HepG2 (cell line): ENCODE measurements at regions not wholly inside any gene's neighbourhood (a gene's known extent, or its start where the extent isn't known, plus 50 kb on each side); places are given as distances from the start of the nearest gene placed in this dataset.

Experiments used
- ATAC-seq: fragments of 200-7000 bp; cut with Tn5 transposase; 3 replicates; pipeline ENCODE4 v1.9.1; 2020; ENCODE audit warnings: mild to moderate bottlenecking, moderate library complexity
- BruUV-seq: library from RNA; stranded (reverse); fragments of 400-500 nt; replicated peaks from 2 replicates; lab custom pipeline; 2021; lab: Mats Ljungman, UMichigan
- CTCF ChIA-PET: fragments of 300-600 bp; formaldehyde crosslinking; extraction: SDS; loops from one replicate; lab custom pipeline; 2021; ENCODE audit warnings: low total read pairs, inconsistent platforms, low intra/inter-chr PET ratio; lab: Yijun Ruan, JAX
- POLR2A ChIA-PET: fragments of 350-600 bp; sonication (Branson Sonifier 250); formaldehyde crosslinking; loops from one replicate; lab custom pipeline; 2020; ENCODE audit warnings: antibody characterized with exemption, inconsistent platforms; lab: Yijun Ruan, JAX
- DNase-seq: peaks from one replicate; pipeline ENCODE4 v3.0.0-alpha.2; 2015; ENCODE audit warnings: low spot score
- FAIRE-seq: peaks from 3 replicates; lab custom pipeline; 2011; peaks lifted over from hg19 to GRCh38; lab: Jason Lieb, UNC
- H2AFZ ChIP-seq: one replicate; pipeline ENCODE4 v1.6.1; 2011; ENCODE audit warnings: low read length, inconsistent platforms
- H3K27ac ChIP-seq: fragments of 300-600 bp; 3 replicates; pipeline ENCODE4 v1.8.0; 2011; ENCODE audit warnings: mixed run types, mild to moderate bottlenecking, mixed read lengths, low read length, inconsistent platforms; ENCODE audit not compliant: insufficient read depth; ENCODE audit errors: extremely low read length
- H3K27me3 ChIP-seq, 2 experiments: fragments of 200-600 bp in 1 of 2; 2 replicates in 1 of 2; 3 replicates in 1 of 2; pipeline versions ENCODE4 v1.6.0 to v1.8.0; 2011; ENCODE audit warnings: low read length in 2 of 2, mild to moderate bottlenecking in 2 of 2, moderate library complexity in 2 of 2, inconsistent platforms in 1 of 2; ENCODE audit not compliant: insufficient read depth in 2 of 2, control insufficient read depth in 1 of 2
- H3K36me3 ChIP-seq, 2 experiments: fragments of 200-600 bp in 1 of 2; replicated peaks in 1 of 2; 2 replicates in 1 of 2; 3 replicates in 1 of 2; pipeline versions ENCODE4 v1.5.1 to v1.8.0; 2011; ENCODE audit warnings: low read length in 2 of 2, inconsistent platforms in 1 of 2; ENCODE audit not compliant: insufficient read depth in 2 of 2, control insufficient read depth in 1 of 2
- H3K4me1 ChIP-seq: 2 replicates; pipeline ENCODE4 v1.5.1; 2012; ENCODE audit warnings: low read length, inconsistent platforms; ENCODE audit not compliant: insufficient read depth
- H3K4me2 ChIP-seq: 2 replicates; pipeline ENCODE4 v1.6.0; 2011; ENCODE audit warnings: low read depth, low read length, inconsistent platforms
- H3K4me3 ChIP-seq, 3 experiments: fragments of 200-600 bp in 1 of 3; sonication (generic), shearing (Covaris generic) in 1 of 3; replicated peaks in 1 of 3; 2 replicates each; pipeline ENCODE4 v1.5.1; 2011 to 2016; ENCODE audit warnings: low read length in 3 of 3, inconsistent platforms in 2 of 3, low read depth in 2 of 3, mild to moderate bottlenecking in 2 of 3, control low read depth in 1 of 3, mixed read lengths in 1 of 3; ENCODE audit not compliant: insufficient read depth in 1 of 3
- H3K79me2 ChIP-seq: one replicate; pipeline ENCODE4 v1.6.1; 2011; ENCODE audit warnings: low read length, inconsistent platforms; ENCODE audit not compliant: insufficient read depth
- H3K9ac ChIP-seq: 2 replicates; pipeline ENCODE4 v1.6.0; 2011; ENCODE audit warnings: mild to moderate bottlenecking, low read depth, low read length, inconsistent platforms; ENCODE audit not compliant: insufficient read depth
- H3K9me3 ChIP-seq: 2 replicates; pipeline ENCODE4 v1.5.1; 2012; ENCODE audit warnings: mild to moderate bottlenecking, low read length
- H4K20me1 ChIP-seq: 2 replicates; pipeline ENCODE4 v1.6.0; 2011; ENCODE audit warnings: inconsistent platforms, mild to moderate bottlenecking, low read length, moderate library complexity; ENCODE audit not compliant: insufficient read depth
- ARID2 ChIP-seq: sonication (generic); formaldehyde crosslinking; IDR thresholded peaks from 2 replicates; pipeline ENCODE4 v1.8.1; 2022; ENCODE audit warnings: mild to moderate bottlenecking, missing genetic modification reagents, borderline replicate concordance
- GPN1 ChIP-seq: sonication (generic); formaldehyde crosslinking; IDR thresholded peaks from 2 replicates; pipeline ENCODE4 v1.5.1; 2020; ENCODE audit warnings: missing genetic modification reagents, borderline replicate concordance
- NFIC ChIP-seq: IDR thresholded peaks from 2 replicates; pipeline ENCODE4 v1.6.1; 2012; ENCODE audit warnings: mild to moderate bottlenecking, low read length, inconsistent platforms
- PHB2 ChIP-seq: fragments of 450-650 bp; IDR thresholded peaks from 2 replicates; pipeline ENCODE4 v1.6.1; 2018; ENCODE audit not compliant: partially characterized antibody
- SP4 ChIP-seq: sonication (generic); formaldehyde crosslinking; IDR thresholded peaks from 2 replicates; pipeline ENCODE4 v1.8.1; 2023; ENCODE audit warnings: mild to moderate bottlenecking, missing genetic modification reagents
- ZNF670 ChIP-seq: sonication (generic); formaldehyde crosslinking; IDR thresholded peaks from 2 replicates; pipeline ENCODE4 v1.8.0; 2022; ENCODE audit warnings: mild to moderate bottlenecking, missing genetic modification reagents, borderline replicate concordance
- ZNF761 ChIP-seq: sonication (generic); formaldehyde crosslinking; conservative IDR thresholded peaks from 2 replicates; pipeline ENCODE4 v1.4.0; 2020; ENCODE audit warnings: mild to moderate bottlenecking, missing genetic modification reagents
- WGBS: methylation state at CpG from one replicate; pipeline ENCODE4 v1.1.6; 2017; ENCODE audit warnings: low lambda C conversion rate; 5-methylcytosine and 5-hydroxymethylcytosine counted together
- in situ Hi-C: cut with HindIII; loops from 2 replicates; pipeline ENCODE4 v1.10.0; 2017; ENCODE audit warnings: low pct_unique_long_range_greater_than_20kb; ENCODE audit not compliant: extremely low pct_ligation_motif_present
- intact Hi-C: fragments of 100-400 bp; cut with micrococcal nuclease; formaldehyde crosslinking; loops from one replicate; pipeline ENCODE4 v1.10.0; 2022; ENCODE audit not compliant: unreplicated experiment
- TF ChIP-seq, protein P1 (sequence below): sonication (generic); formaldehyde crosslinking; IDR thresholded peaks from 2 replicates; pipeline ENCODE4 v1.4.0; 2020; ENCODE audit warnings: mild to moderate bottlenecking, missing genetic modification reagents
- TF ChIP-seq, protein P2 (sequence below): sonication (generic); formaldehyde crosslinking; IDR thresholded peaks from 2 replicates; pipeline ENCODE4 v1.9.0; 2021; ENCODE audit warnings: missing genetic modification reagents, mild to moderate bottlenecking, borderline replicate concordance
- TF ChIP-seq, protein P3 (sequence below): sonication (generic); formaldehyde crosslinking; IDR thresholded peaks from 2 replicates; pipeline ENCODE4 v1.5.0; 2020; ENCODE audit warnings: missing genetic modification reagents

DNA sequence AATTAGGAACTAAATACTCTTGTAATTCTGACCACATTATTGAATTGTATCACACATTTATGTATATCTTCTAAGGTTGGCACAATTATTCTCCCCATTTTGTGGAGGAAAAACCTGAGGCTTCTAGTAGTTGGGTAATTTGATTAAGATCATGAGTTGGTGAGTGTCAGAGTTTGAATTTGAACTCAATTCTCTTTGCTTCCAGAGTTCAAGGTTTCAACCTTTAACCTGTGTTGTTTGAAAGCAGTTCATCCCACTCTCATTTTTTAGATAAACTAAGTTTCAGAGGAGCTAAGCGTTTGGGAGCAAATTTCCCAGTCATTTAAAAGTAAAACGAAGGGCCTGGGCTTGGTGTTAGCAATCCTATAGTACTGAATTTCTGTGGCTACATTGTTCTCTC lies 293.4 kb downstream of the ADGRL2 start (continued):
- no peak for TF ChIP-seq ZNF670

DNA sequence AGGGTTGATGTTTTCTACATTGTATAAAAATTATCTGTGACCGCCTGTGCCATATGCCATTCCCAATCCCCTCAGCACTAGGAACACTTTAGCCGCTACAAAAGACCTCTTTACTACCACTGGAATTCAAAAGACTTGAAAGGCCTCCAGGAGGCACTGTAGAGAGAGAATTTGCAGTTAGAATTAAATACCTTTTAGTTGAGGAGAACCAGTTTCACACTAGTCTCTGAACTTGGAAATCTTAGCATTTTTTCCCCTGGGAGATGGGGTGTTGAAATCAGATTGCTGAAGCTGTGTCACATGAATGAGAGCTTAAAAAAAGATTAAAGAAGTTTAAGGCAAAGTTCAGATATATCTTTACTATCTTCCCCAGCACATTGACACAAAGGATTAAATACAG lies 291.0 kb downstream of the ADGRL2 start:
- ChIA-PET CTCF (no interaction called here), POLR2A (no interaction called here)

DNA sequence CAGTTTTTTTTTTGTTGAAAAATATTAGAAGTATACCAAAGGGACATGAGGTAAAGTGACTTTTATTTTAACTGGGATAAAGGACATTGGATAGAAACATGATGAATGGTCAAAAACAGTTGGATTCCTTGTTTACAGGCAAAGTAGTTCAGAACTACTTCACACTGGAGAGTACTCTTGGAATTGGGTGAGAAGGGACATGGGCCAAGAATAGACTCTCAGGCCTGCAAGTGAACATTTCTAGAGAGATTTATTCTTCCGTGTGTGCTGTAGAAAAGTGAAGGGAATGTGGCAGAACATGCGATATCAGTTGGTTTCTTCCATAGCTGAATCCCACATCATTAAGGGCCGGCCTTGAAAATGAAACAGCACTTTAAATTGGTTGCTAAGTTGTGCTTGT lies 290.5 kb downstream of the ADGRL2 start:
- Histone ChIP-seq H3K4me2 (no peak overlapping the region), H3K27ac (no peak overlapping the region), H4K20me1 (no peaks in the 10 kb centered on the region), H3K9ac (no peak overlapping the region), H3K36me3 (no peaks in the 10 kb centered on the region), H3K9me3 (peaks cover 51% of the 10 kb centered on the region), H3K4me3 (no peak overlapping the region), H3K4me1 (no peaks in the 10 kb centered on the region), H2AFZ (no peak overlapping the region), H3K27me3 (no peaks in the 10 kb centered on the region; a peak in 1 of 5 replicates), H3K79me2 (no peaks in the 10 kb centered on the region)
- POLR2A ChIA-PET = no interaction called here
- DNase-seq (no peak), FAIRE-seq (no peak), ATAC-seq (no peak)
- BruUV-seq = no TSS peak
- intact Hi-C loops (no loop called here), in situ Hi-C loops (no loop called here)
- CTCF ChIA-PET = no interaction called here
- WGBS = 10% methylated on average over 3 of the region's 3 CpGs
- TF ChIP-seq, protein P1, sequence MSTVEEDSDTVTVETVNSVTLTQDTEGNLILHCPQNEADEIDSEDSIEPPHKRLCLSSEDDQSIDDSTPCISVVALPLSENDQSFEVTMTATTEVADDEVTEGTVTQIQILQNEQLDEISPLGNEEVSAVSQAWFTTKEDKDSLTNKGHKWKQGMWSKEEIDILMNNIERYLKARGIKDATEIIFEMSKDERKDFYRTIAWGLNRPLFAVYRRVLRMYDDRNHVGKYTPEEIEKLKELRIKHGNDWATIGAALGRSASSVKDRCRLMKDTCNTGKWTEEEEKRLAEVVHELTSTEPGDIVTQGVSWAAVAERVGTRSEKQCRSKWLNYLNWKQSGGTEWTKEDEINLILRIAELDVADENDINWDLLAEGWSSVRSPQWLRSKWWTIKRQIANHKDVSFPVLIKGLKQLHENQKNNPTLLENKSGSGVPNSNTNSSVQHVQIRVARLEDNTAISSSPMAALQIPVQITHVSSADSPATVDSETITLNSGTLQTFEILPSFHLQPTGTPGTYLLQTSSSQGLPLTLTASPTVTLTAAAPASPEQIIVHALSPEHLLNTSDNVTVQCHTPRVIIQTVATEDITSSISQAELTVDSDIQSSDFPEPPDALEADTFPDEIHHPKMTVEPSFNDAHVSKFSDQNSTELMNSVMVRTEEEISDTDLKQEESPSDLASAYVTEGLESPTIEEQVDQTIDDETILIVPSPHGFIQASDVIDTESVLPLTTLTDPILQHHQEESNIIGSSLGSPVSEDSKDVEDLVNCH = no peak
- TF ChIP-seq ZNF761 (CRISPR knock-in tag) = no peak
- TF ChIP-seq NFIC = no peak
- TF ChIP-seq, protein P2, sequence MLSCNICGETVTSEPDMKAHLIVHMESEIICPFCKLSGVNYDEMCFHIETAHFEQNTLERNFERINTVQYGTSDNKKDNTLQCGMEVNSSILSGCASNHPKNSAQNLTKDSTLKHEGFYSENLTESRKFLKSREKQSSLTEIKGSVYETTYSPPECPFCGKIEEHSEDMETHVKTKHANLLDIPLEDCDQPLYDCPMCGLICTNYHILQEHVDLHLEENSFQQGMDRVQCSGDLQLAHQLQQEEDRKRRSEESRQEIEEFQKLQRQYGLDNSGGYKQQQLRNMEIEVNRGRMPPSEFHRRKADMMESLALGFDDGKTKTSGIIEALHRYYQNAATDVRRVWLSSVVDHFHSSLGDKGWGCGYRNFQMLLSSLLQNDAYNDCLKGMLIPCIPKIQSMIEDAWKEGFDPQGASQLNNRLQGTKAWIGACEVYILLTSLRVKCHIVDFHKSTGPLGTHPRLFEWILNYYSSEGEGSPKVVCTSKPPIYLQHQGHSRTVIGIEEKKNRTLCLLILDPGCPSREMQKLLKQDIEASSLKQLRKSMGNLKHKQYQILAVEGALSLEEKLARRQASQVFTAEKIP = no peak
- no peak for TF ChIP-seq SP4 (CRISPR knock-in tag)
- TF ChIP-seq, protein P3, sequence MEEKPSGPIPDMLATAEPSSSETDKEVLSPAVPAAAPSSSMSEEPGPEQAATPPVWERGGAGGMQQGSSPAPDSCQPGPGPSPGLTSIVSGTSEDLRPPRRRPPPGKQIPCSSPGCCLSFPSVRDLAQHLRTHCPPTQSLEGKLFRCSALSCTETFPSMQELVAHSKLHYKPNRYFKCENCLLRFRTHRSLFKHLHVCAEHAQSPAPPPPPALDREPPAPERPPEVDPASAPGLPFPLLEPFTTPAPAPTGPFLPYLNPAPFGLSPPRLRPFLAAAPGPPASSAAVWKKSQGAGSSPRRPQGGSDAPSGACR (CRISPR knock-in tag) = no peak

More for the DNA sequence above, 291.0 kb downstream of the ADGRL2 start:
- intact Hi-C loops = no loop called here
- no peak overlapping the region for H2AFZ ChIP-seq
- no peak overlapping the region for H3K4me3 ChIP-seq
- H3K9ac ChIP-seq = no peak overlapping the region
- BruUV-seq = no TSS peak
- ATAC-seq (no peak), FAIRE-seq (no peak), DNase-seq (no peak)
- no peak overlapping the region for H3K27ac ChIP-seq
- 6% methylated on average over 2 of the region's 2 CpGs for whole genome bisulfite sequencing
- H3K9me3 ChIP-seq = peaks cover 53% of the 10 kb centered on the region
- no peaks in the 10 kb centered on the region for H3K79me2 ChIP-seq
- in situ Hi-C loops = no loop called here
- TF ChIP-seq PHB2 = no peak
- TF ChIP-seq, protein P2 = no peak
- TF ChIP-seq GPN1 (CRISPR knock-in tag) = no peak
- no peak for TF ChIP-seq ARID2 (CRISPR knock-in tag)
- TF ChIP-seq, all 625 proteins: peak for 0
- no peaks in the 10 kb centered on the region for H3K4me1 ChIP-seq
- H3K36me3 ChIP-seq = no peaks in the 10 kb centered on the region
- H4K20me1 ChIP-seq = no peaks in the 10 kb centered on the region
- no peaks in the 10 kb centered on the region; a peak in 1 of 5 replicates for H3K27me3 ChIP-seq
- H3K4me2 ChIP-seq = no peak overlapping the region
